ENCODE measurements at regions not wholly inside any gene's neighbourhood (a gene's known extent, or its start where the extent isn't known, plus 50 kb on each side); places are given as distances from the start of the nearest gene placed in this dataset.

DNA sequence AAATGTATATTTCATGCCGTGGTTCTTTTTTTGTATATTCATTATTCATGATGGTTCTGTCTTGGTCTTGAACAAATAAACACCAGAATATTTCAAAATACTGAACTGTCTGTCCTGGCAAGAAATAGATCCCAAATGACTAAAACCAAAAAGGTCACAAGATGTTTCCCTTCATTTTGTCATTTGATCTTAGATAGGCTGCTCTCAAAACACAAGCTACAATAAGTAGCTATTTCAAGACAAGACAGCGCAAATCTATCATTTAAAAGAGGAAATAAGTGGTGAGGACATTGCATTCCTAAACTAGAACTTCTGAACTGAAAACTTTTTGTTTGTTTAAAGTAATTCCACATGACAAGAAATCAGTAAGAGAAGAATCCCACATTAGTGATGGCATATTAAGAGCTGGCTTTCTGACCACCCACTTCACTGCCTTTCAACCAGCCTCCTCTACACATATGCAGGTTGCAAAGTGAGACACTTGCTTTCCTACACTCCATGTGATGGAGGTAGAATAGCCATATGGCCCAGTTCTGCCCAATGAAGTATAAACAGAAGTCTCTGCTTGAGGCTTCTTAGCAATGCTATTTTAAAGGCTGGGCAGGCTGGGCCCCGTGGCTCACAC lies 54.4 kb upstream of the CCDC28A start:
- Histone ChIP-seq H3K4me3 (no peak overlapping the region), H3K9ac (ENCODE audit: control insufficient read depth, insufficient read depth, low read length) (no peak overlapping the region), H3K4me1 (ENCODE audit: control insufficient read depth, insufficient read depth, low read length) (no peaks in the 10 kb centered on the region), H3K27ac (ENCODE audit: control insufficient read depth, insufficient read depth) (no peak overlapping the region), H2AFZ (ENCODE audit: control insufficient read depth, low read depth, low read length) (peak overlapping the region; percentile 24; the same call in 1 of the 2 replicates), H3K79me2 (ENCODE audit: control insufficient read depth, insufficient read depth, low read length) (no peaks in the 10 kb centered on the region), H3K27me3 (replicated peaks in 1 of 2; ENCODE audit: control insufficient read depth in 2 of 2, insufficient read depth in 2 of 2, low read length in 1 of 2) (no peaks in the 10 kb centered on the region), H4K20me1 (ENCODE audit: control insufficient read depth, insufficient read depth) (no peaks in the 10 kb centered on the region), H3K9me3 (replicated peaks; ENCODE audit: control insufficient read depth, insufficient read depth, low read length) (no peaks in the 10 kb centered on the region; the same call in 2 of the 3 replicates), H3K4me2 (ENCODE audit: control insufficient read depth, insufficient read depth) (no peak overlapping the region), H3K36me3 (ENCODE audit: control insufficient read depth in 2 of 2, insufficient read depth in 2 of 2, low read length in 1 of 2) (no peaks in the 10 kb centered on the region)
- WGBS (ENCODE audit: insufficient coverage, insufficient replicate concordance, low lambda C conversion rate, missing lambda C conversion rate) = 28% methylated on average over 3 of the region's 3 CpGs
- in situ Hi-C loops (cut with MboI) (no loop called here), intact Hi-C loops (cut with micrococcal nuclease; ENCODE audit: unreplicated experiment) (no loop called here)
- SMC1A ChIA-PET (ENCODE audit: uncharacterized antibody, unreplicated experiment) = interaction anchor here (1.0 to 2.4 kb wide), 6 partner anchors 10 to 68 kb away, joined by 3 to 10 read pairs (median 6); no protein-coding TSS in a partner anchor
- POLR2A ChIA-PET = interaction anchor here (0.6 to 1.4 kb wide), 3 partner anchors 26 to 377 kb away, joined by 3 read pairs; no protein-coding TSS in a partner anchor
- TF ChIP-seq SREBF2 (IDR thresholded peaks at IDR 0.05; ENCODE audit: low read length) = no peak
- TF ChIP-seq, protein P1, sequence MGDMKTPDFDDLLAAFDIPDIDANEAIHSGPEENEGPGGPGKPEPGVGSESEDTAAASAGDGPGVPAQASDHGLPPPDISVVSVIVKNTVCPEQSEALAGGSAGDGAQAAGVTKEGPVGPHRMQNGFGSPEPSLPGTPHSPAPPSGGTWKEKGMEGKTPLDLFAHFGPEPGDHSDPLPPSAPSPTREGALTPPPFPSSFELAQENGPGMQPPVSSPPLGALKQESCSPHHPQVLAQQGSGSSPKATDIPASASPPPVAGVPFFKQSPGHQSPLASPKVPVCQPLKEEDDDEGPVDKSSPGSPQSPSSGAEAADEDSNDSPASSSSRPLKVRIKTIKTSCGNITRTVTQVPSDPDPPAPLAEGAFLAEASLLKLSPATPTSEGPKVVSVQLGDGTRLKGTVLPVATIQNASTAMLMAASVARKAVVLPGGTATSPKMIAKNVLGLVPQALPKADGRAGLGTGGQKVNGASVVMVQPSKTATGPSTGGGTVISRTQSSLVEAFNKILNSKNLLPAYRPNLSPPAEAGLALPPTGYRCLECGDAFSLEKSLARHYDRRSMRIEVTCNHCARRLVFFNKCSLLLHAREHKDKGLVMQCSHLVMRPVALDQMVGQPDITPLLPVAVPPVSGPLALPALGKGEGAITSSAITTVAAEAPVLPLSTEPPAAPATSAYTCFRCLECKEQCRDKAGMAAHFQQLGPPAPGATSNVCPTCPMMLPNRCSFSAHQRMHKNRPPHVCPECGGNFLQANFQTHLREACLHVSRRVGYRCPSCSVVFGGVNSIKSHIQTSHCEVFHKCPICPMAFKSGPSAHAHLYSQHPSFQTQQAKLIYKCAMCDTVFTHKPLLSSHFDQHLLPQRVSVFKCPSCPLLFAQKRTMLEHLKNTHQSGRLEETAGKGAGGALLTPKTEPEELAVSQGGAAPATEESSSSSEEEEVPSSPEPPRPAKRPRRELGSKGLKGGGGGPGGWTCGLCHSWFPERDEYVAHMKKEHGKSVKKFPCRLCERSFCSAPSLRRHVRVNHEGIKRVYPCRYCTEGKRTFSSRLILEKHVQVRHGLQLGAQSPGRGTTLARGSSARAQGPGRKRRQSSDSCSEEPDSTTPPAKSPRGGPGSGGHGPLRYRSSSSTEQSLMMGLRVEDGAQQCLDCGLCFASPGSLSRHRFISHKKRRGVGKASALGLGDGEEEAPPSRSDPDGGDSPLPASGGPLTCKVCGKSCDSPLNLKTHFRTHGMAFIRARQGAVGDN (IDR thresholded peaks at IDR 0.05) = peak; percentile 30; the same call in 1 of the 2 replicates
- TF ChIP-seq RUNX3 (IDR thresholded peaks at IDR 0.05; ENCODE audit: low read length) = peak; percentile 25; the same call in 1 of the 2 replicates
- TF ChIP-seq, protein P2, sequence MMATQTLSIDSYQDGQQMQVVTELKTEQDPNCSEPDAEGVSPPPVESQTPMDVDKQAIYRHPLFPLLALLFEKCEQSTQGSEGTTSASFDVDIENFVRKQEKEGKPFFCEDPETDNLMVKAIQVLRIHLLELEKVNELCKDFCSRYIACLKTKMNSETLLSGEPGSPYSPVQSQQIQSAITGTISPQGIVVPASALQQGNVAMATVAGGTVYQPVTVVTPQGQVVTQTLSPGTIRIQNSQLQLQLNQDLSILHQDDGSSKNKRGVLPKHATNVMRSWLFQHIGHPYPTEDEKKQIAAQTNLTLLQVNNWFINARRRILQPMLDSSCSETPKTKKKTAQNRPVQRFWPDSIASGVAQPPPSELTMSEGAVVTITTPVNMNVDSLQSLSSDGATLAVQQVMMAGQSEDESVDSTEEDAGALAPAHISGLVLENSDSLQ (IDR thresholded peaks at IDR 0.05) = no peak
- TF ChIP-seq, protein P3, sequence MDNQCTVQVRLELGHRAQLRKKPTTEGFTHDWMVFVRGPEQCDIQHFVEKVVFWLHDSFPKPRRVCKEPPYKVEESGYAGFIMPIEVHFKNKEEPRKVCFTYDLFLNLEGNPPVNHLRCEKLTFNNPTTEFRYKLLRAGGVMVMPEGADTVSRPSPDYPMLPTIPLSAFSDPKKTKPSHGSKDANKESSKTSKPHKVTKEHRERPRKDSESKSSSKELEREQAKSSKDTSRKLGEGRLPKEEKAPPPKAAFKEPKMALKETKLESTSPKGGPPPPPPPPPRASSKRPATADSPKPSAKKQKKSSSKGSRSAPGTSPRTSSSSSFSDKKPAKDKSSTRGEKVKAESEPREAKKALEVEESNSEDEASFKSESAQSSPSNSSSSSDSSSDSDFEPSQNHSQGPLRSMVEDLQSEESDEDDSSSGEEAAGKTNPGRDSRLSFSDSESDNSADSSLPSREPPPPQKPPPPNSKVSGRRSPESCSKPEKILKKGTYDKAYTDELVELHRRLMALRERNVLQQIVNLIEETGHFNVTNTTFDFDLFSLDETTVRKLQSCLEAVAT (IDR thresholded peaks at IDR 0.05) = no peak
- peak; percentile 32; the same call in 1 of the 2 replicates for TF ChIP-seq JUNB (IDR thresholded peaks at IDR 0.05)
- RAD21 ChIA-PET (ENCODE audit: unreplicated experiment) = interaction anchor here (1.2 to 3.0 kb wide), 5 partner anchors 28 to 79 kb away, joined by 3 to 11 read pairs (median 3); no protein-coding TSS in a partner anchor
- BruUV-seq (replicated peaks) = no TSS peak
- CTCF ChIA-PET = interaction anchor here (0.7 to 1.2 kb wide), 4 partner anchors 14 to 126 kb away, joined by 3 to 4 read pairs (median 3); no protein-coding TSS in a partner anchor
- FAIRE-seq = no peak
- DNase-seq (ENCODE audit: low read depth, low spot score) = no peak
- peak; percentile 47 for ATAC-seq

All from GM12878 (cell line).